GM12892 (cell line): ENCODE measurements at regions not wholly inside any gene's neighbourhood (a gene's known extent, or its start where the extent isn't known, plus 50 kb on each side); places are given as distances from the start of the nearest gene placed in this dataset.
"Not testable (repeated sequence)": the region's sequence is repeated elsewhere in the genome, so short reads cannot be mapped to it uniquely, and the experiment has no call there.

Source experiments
- POLR2A ChIP-seq: IDR thresholded peaks from 2 replicates; pipeline ENCODE4 v1.6.1; 2011; ENCODE audit warnings: low read depth, low read length, control low read depth
- POLR2AphosphoS5 ChIP-seq: IDR thresholded peaks from 2 replicates; pipeline ENCODE4 v1.6.1; 2011; ENCODE audit warnings: low read depth, low read length, control low read depth

DNA sequence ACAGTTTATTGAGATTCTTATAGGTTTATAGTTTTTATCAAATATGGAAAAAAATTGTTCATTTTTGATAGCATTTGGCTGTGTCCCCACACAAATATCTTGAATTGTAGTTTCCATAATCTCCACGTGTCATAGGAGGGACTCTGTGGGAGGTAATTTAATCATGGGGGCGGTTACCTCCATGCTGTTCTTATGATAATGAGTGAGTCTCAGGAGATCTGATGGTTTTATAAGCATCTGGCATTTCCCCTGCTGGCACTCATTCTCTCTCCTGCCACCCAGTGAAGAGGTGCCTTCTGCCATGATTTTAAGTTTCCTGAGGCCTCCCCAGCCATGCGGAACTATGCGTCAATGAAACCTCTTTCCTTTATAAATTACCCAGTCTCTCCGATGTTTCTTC, 420.6 kb upstream of the KAZN start:
- TF ChIP-seq POLR2A, POLR2AphosphoS5: not testable (repeated sequence)
